Ovary (tissue), 3 donors: ENCODE measurements at regions not wholly inside any gene's neighbourhood (a gene's known extent, or its start where the extent isn't known, plus 50 kb on each side); places are given as distances from the start of the nearest gene placed in this dataset.

Experiments used
- CTCF ChIP-seq, 3 donors: fragments of 450-650 bp in 2 of 3; fragments of 200-600 bp in 1 of 3; IDR thresholded peaks; one replicate each; pipeline versions ENCODE4 v1.5.1 to v1.8.0; 2016 to 2022; ENCODE audit warnings: antibody characterized with exemption in 3 of 3, mild to moderate bottlenecking in 1 of 3
- EP300 ChIP-seq: sonication (generic); formaldehyde crosslinking; IDR thresholded peaks from one replicate; pipeline ENCODE4 v1.6.1; 2017; ENCODE audit warnings: antibody characterized with exemption
- POLR2A ChIP-seq: fragments of 450-650 bp; IDR thresholded peaks from one replicate; pipeline ENCODE4 v1.6.1; 2017; ENCODE audit warnings: antibody characterized with exemption, mild to moderate bottlenecking, moderate library complexity
- donor health status: DM: no; HTN: no; CAD: no.

DNA sequence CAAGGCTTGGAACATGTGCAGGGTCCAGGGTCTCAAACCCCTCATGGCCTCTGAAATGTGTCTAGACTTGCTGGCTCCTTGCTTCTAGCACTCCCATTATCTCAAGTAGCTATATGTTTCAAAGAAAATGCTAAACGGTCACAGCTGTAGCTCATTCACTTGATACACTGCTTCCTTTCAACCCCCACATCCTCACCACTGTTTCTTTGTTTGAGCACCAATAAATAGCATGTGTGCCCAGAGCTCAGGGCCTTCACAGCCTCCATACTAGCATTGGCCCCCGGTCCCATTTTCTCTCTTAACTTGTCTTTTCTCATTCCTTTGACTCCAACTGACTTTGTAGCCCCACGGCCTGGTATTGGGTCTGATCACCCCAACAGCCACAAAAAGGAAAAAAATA is 801.8 kb downstream of the STIM2 start:
- TF ChIP-seq CTCF (IDR thresholded peaks at IDR 0.05) (no peak), POLR2A (no peak), EP300 (no peak)
